ENCODE measurements at regions not wholly inside any gene's neighbourhood (a gene's known extent, or its start where the extent isn't known, plus 50 kb on each side); places are given as distances from the start of the nearest gene placed in this dataset.

GRCh38 chr20:24051160-24051559 is 62.6 kb upstream of the GGTLC1 start:
- no peak overlapping the region for H3K9ac ChIP-seq (ENCODE audit: insufficient read depth, low read length)
- no peak overlapping the region for H3K27ac ChIP-seq (ENCODE audit: insufficient read depth, low read length)
- H3K9me3 ChIP-seq (ENCODE audit: control insufficient read depth, insufficient read depth, low read depth, low read length): no peaks in the 10 kb centered on the region
- H3K79me2 ChIP-seq (ENCODE audit: control insufficient read depth, insufficient read depth, low read length): no peaks in the 10 kb centered on the region
- TF ChIP-seq, protein P1, sequence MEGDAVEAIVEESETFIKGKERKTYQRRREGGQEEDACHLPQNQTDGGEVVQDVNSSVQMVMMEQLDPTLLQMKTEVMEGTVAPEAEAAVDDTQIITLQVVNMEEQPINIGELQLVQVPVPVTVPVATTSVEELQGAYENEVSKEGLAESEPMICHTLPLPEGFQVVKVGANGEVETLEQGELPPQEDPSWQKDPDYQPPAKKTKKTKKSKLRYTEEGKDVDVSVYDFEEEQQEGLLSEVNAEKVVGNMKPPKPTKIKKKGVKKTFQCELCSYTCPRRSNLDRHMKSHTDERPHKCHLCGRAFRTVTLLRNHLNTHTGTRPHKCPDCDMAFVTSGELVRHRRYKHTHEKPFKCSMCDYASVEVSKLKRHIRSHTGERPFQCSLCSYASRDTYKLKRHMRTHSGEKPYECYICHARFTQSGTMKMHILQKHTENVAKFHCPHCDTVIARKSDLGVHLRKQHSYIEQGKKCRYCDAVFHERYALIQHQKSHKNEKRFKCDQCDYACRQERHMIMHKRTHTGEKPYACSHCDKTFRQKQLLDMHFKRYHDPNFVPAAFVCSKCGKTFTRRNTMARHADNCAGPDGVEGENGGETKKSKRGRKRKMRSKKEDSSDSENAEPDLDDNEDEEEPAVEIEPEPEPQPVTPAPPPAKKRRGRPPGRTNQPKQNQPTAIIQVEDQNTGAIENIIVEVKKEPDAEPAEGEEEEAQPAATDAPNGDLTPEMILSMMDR (conservative IDR thresholded peaks at IDR 0.05 in 1 of 2, IDR thresholded peaks at IDR 0.05 in 1 of 2; ENCODE audit: low read depth in 1 of 2, low read length in 2 of 2): no peak
- no peak for TF ChIP-seq EZH2 (IDR thresholded peaks at IDR 0.05; ENCODE audit: low read length, missing control alignments)
- no peak overlapping the region for H2AFZ ChIP-seq (ENCODE audit: low read length)
- H3K4me2 ChIP-seq (ENCODE audit: extremely low read depth, insufficient read depth, low read length): no peak overlapping the region
- H3K36me3 ChIP-seq (ENCODE audit: control insufficient read depth, insufficient read depth, low read length): no peaks in the 10 kb centered on the region
- no peak for DNase-seq (ENCODE audit: low read depth in 2 of 2)
- H3K27me3 ChIP-seq (ENCODE audit: control insufficient read depth, insufficient read depth, low read length): no peaks in the 10 kb centered on the region
- no peak overlapping the region for H3K4me3 ChIP-seq (replicated peaks in 1 of 4; ENCODE audit: control extremely low read depth in 1 of 4, insufficient read depth in 1 of 4, low read depth in 3 of 4, low read length in 4 of 4)
- no peaks in the 10 kb centered on the region for H3K4me1 ChIP-seq (ENCODE audit: control insufficient read depth, extremely low read depth, insufficient read depth, low read length)
- H4K20me1 ChIP-seq (ENCODE audit: control insufficient read depth, extremely low read depth, insufficient read depth, low read length): no peaks in the 10 kb centered on the region

- H3K27ac ChIP-seq (ENCODE audit: insufficient read depth, low read length): no peak overlapping the region
- H4K20me1 ChIP-seq (ENCODE audit: control insufficient read depth, extremely low read depth, insufficient read depth, low read length): no peaks in the 10 kb centered on the region
- no peak for DNase-seq (ENCODE audit: low read depth in 2 of 2)
- no peak overlapping the region for H3K4me3 ChIP-seq (replicated peaks in 1 of 4; ENCODE audit: control extremely low read depth in 1 of 4, insufficient read depth in 1 of 4, low read depth in 3 of 4, low read length in 4 of 4)
- no peaks in the 10 kb centered on the region for H3K27me3 ChIP-seq (ENCODE audit: control insufficient read depth, insufficient read depth, low read length)
- H2AFZ ChIP-seq (ENCODE audit: low read length): no peak overlapping the region
- H3K36me3 ChIP-seq (ENCODE audit: control insufficient read depth, insufficient read depth, low read length): no peaks in the 10 kb centered on the region
- no peaks in the 10 kb centered on the region for H3K9me3 ChIP-seq (ENCODE audit: control insufficient read depth, insufficient read depth, low read depth, low read length)
- no peaks in the 10 kb centered on the region for H3K79me2 ChIP-seq (ENCODE audit: control insufficient read depth, insufficient read depth, low read length)
- H3K4me1 ChIP-seq (ENCODE audit: control insufficient read depth, extremely low read depth, insufficient read depth, low read length): no peaks in the 10 kb centered on the region
- TF ChIP-seq, protein P1 (conservative IDR thresholded peaks at IDR 0.05 in 1 of 2, IDR thresholded peaks at IDR 0.05 in 1 of 2; ENCODE audit: low read depth in 1 of 2, low read length in 2 of 2): no peak
- no peak for TF ChIP-seq EZH2 (IDR thresholded peaks at IDR 0.05; ENCODE audit: low read length, missing control alignments)
- H3K9ac ChIP-seq (ENCODE audit: insufficient read depth, low read length): no peak overlapping the region
- H3K4me2 ChIP-seq (ENCODE audit: extremely low read depth, insufficient read depth, low read length): no peak overlapping the region
Measured at GRCh38 chr20:24050119-24050518, 61.5 kb upstream of the GGTLC1 start.

DNA sequence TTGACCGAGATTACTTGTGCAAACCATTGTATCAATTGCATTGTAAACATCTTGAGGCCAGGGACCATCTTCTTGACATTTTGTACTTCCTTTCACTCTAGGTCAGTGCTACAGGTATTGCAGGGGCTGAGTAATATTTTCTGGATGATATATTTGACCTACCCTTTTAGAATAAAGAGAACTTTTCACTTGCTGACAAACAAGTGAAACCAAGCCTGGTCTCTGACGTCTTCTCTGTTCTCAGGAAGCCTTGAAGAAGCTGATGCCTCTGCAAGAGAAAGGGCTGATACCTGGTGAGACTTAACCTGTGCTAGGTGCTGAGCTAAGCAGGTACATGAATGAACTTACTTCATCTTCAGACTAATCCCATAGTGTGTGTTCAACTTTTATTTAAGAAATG is 60.5 kb upstream of the GGTLC1 start:
- no peaks in the 10 kb centered on the region for H3K27me3 ChIP-seq (ENCODE audit: control insufficient read depth, insufficient read depth, low read length)
- H3K36me3 ChIP-seq (ENCODE audit: control insufficient read depth, insufficient read depth, low read length): no peaks in the 10 kb centered on the region
- no peak overlapping the region for H3K27ac ChIP-seq (ENCODE audit: insufficient read depth, low read length)
- no peaks in the 10 kb centered on the region for H4K20me1 ChIP-seq (ENCODE audit: control insufficient read depth, extremely low read depth, insufficient read depth, low read length)
- no peaks in the 10 kb centered on the region for H3K4me1 ChIP-seq (ENCODE audit: control insufficient read depth, extremely low read depth, insufficient read depth, low read length)
- TF ChIP-seq EZH2 (IDR thresholded peaks at IDR 0.05; ENCODE audit: low read length, missing control alignments): no peak
- TF ChIP-seq, protein P1 (conservative IDR thresholded peaks at IDR 0.05 in 1 of 2, IDR thresholded peaks at IDR 0.05 in 1 of 2; ENCODE audit: low read depth in 1 of 2, low read length in 2 of 2): no peak
- H3K4me2 ChIP-seq (ENCODE audit: extremely low read depth, insufficient read depth, low read length): no peak overlapping the region
- H3K9me3 ChIP-seq (ENCODE audit: control insufficient read depth, insufficient read depth, low read depth, low read length): no peaks in the 10 kb centered on the region
- H3K9ac ChIP-seq (ENCODE audit: insufficient read depth, low read length): no peak overlapping the region
- DNase-seq (ENCODE audit: low read depth in 2 of 2): no peak
- no peak overlapping the region for H2AFZ ChIP-seq (ENCODE audit: low read length)
- H3K79me2 ChIP-seq (ENCODE audit: control insufficient read depth, insufficient read depth, low read length): no peaks in the 10 kb centered on the region
- H3K4me3 ChIP-seq (replicated peaks in 1 of 4; ENCODE audit: control extremely low read depth in 1 of 4, insufficient read depth in 1 of 4, low read depth in 3 of 4, low read length in 4 of 4): no peak overlapping the region
